ENCODE measurements at regions not wholly inside any gene's neighbourhood (a gene's known extent, or its start where the extent isn't known, plus 50 kb on each side); places are given as distances from the start of the nearest gene placed in this dataset.

GRCh38 chr4:185914583-185915199 lies 102.7 kb upstream of the SORBS2 start:
- Histone ChIP-seq H3K4me1 (ENCODE audit: insufficient read depth, low read length) (peaks cover 47% of the 10 kb centered on the region), H3K79me2 (ENCODE audit: low read length) (no peaks in the 10 kb centered on the region), H3K4me2 (ENCODE audit: low read length) (no peak overlapping the region), H4K20me1 (ENCODE audit: low read length) (no peaks in the 10 kb centered on the region), H3K27ac (ENCODE audit: low read length) (no peak overlapping the region), H3K9me3 (ENCODE audit: low read length) (no peaks in the 10 kb centered on the region), H3K4me3 (ENCODE audit: low read length) (no peak overlapping the region), H3F3A (ENCODE audit: low read length, unreplicated experiment) (no peaks in the 10 kb centered on the region), H3K9ac (ENCODE audit: low read length) (no peak overlapping the region), H3K9me2 (replicated peaks; ENCODE audit: low read length) (no peaks in the 10 kb centered on the region), H2AFZ (ENCODE audit: low read length) (no peak overlapping the region), H3K27me3 (ENCODE audit: low read length) (no peaks in the 10 kb centered on the region), H3K36me3 (ENCODE audit: low read depth, low read length) (no peaks in the 10 kb centered on the region)
- DNase-seq (no peak), ATAC-seq (no peak)
- POLR2A ChIA-PET (ENCODE audit: unreplicated experiment) = no interaction called here
- BruUV-seq (replicated peaks) = no TSS peak
- TF ChIP-seq CTCF (conservative IDR thresholded peaks at IDR 0.05; ENCODE audit: low read depth, low read length) (no peak), EZH2 (IDR thresholded peaks at IDR 0.05; ENCODE audit: low read length, unreplicated experiment) (no peak), EZH2phosphoT487 (IDR thresholded peaks at IDR 0.05; ENCODE audit: borderline replicate concordance, low read length) (no peak)
- intact Hi-C loops (cut with micrococcal nuclease) = loop anchor here (5.0 kb wide), 2 partner anchors 47 to 48 kb away; no protein-coding TSS in a partner anchor
- CTCF ChIA-PET = no interaction called here

- Histone ChIP-seq H3K27me3 (ENCODE audit: low read length) (no peaks in the 10 kb centered on the region), H3K4me2 (ENCODE audit: low read length) (no peak overlapping the region), H3K9me3 (ENCODE audit: low read length) (no peaks in the 10 kb centered on the region), H3K36me3 (ENCODE audit: low read depth, low read length) (no peaks in the 10 kb centered on the region), H3K79me2 (ENCODE audit: low read length) (no peaks in the 10 kb centered on the region), H3K9ac (ENCODE audit: low read length) (no peak overlapping the region), H3K27ac (ENCODE audit: low read length) (no peak overlapping the region), H4K20me1 (ENCODE audit: low read length) (no peaks in the 10 kb centered on the region), H3F3A (ENCODE audit: low read length, unreplicated experiment) (no peaks in the 10 kb centered on the region), H3K9me2 (replicated peaks; ENCODE audit: low read length) (no peaks in the 10 kb centered on the region), H3K4me3 (ENCODE audit: low read length) (no peak overlapping the region), H3K4me1 (ENCODE audit: insufficient read depth, low read length) (peaks cover 46% of the 10 kb centered on the region), H2AFZ (ENCODE audit: low read length) (no peak overlapping the region)
- no peak for DNase-seq
- no peak for TF ChIP-seq EZH2 (IDR thresholded peaks at IDR 0.05; ENCODE audit: low read length, unreplicated experiment)
- no peak for TF ChIP-seq CTCF (conservative IDR thresholded peaks at IDR 0.05; ENCODE audit: low read depth, low read length)
- TF ChIP-seq EZH2phosphoT487 (IDR thresholded peaks at IDR 0.05; ENCODE audit: borderline replicate concordance, low read length) = no peak
- POLR2A ChIA-PET (ENCODE audit: unreplicated experiment) = no interaction called here
- no peak for ATAC-seq
- no TSS peak for BruUV-seq (replicated peaks)
- intact Hi-C loops (cut with micrococcal nuclease) = no loop called here
- CTCF ChIA-PET = no interaction called here
These were observed 103.3 kb upstream of the SORBS2 start for GRCh38 chr4:185915271-185915670.

- H3K27me3 ChIP-seq (ENCODE audit: low read length) = no peaks in the 10 kb centered on the region
- H3K9me3 ChIP-seq (ENCODE audit: low read length) = no peaks in the 10 kb centered on the region
- H3F3A ChIP-seq (ENCODE audit: low read length, unreplicated experiment) = no peaks in the 10 kb centered on the region
- H2AFZ ChIP-seq (ENCODE audit: low read length) = no peak overlapping the region
- no peaks in the 10 kb centered on the region for H4K20me1 ChIP-seq (ENCODE audit: low read length)
- no peak overlapping the region for H3K4me2 ChIP-seq (ENCODE audit: low read length)
- intact Hi-C loops (cut with micrococcal nuclease) = no loop called here
- ChIA-PET POLR2A (ENCODE audit: unreplicated experiment) (no interaction called here), CTCF (no interaction called here)
- H3K4me3 ChIP-seq (ENCODE audit: low read length) = no peak overlapping the region
- no peak for ATAC-seq
- no peak overlapping the region for H3K27ac ChIP-seq (ENCODE audit: low read length)
- no TSS peak for BruUV-seq (replicated peaks)
- TF ChIP-seq EZH2phosphoT487 (IDR thresholded peaks at IDR 0.05; ENCODE audit: borderline replicate concordance, low read length) (no peak), CTCF (conservative IDR thresholded peaks at IDR 0.05; ENCODE audit: low read depth, low read length) (no peak), EZH2 (IDR thresholded peaks at IDR 0.05; ENCODE audit: low read length, unreplicated experiment) (no peak)
- DNase-seq = no peak
- H3K79me2 ChIP-seq (ENCODE audit: low read length) = no peaks in the 10 kb centered on the region
- H3K4me1 ChIP-seq (ENCODE audit: insufficient read depth, low read length) = peaks cover 49% of the 10 kb centered on the region
- no peaks in the 10 kb centered on the region for H3K9me2 ChIP-seq (replicated peaks; ENCODE audit: low read length)
- H3K9ac ChIP-seq (ENCODE audit: low read length) = no peak overlapping the region
- no peaks in the 10 kb centered on the region for H3K36me3 ChIP-seq (ENCODE audit: low read depth, low read length)
These were observed 103.8 kb upstream of the SORBS2 start for GRCh38 chr4:185915817-185916216.

All from PC-3 (cell line).